GM21390 (cell line): ENCODE measurements at regions not wholly inside any gene's neighbourhood (a gene's known extent, or its start where the extent isn't known, plus 50 kb on each side); places are given as distances from the start of the nearest gene placed in this dataset.

ENCODE experiments used
- ATAC-seq: cut with Tn5 transposase; IDR thresholded peaks from one replicate; pipeline ENCODE4 v1.9.1; 2021; ENCODE audit not compliant: unreplicated experiment

DNA sequence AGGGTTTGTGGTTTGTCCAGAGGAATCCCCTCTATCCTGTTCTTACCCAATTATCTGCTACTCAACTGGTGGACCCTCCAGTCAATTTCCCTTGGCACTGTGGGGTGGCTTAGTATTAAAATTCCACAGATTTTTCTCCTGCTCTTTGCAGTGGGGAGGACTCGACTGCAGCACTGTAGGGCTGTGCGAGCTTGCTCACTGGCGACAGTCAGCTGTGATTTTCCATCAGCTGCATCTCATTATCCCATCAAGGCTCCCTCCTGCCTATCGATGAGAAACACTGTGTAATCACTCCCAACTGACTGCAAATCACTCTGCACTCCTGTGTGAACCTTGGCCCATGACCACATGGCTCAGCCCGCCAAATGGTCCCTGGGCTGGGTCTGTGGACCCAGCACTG, 90.5 kb upstream of the MAF start:
- ATAC-seq: no peak

- no peak for ATAC-seq
Observed at GRCh38 chr16:79690159-79690558, 89.6 kb upstream of the MAF start.

- ATAC-seq: no peak
Observed at GRCh38 chr16:79687249-79688130, 87.0 kb upstream of the MAF start.

DNA sequence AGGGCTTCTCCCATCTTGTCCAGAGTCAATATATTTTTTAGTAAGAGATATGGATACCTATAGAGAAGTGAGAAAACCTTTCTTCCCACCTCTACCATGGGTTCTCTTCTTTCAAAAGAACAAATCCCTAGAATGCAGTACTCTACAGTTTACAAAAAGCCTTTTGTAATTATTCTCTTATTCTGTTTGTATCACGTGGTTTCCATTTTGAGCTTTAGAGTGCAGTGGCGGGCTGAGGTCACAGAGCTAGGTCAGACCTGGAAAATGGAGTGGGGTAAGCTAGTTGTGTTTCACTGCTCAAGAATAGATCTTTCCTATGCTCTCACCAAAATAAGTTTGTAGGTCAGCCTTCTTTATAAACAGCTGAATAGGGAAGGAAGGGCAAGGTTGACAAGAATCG, 85.3 kb upstream of the MAF start:
- ATAC-seq: no peak

- no peak for ATAC-seq
Observed at GRCh38 chr16:79679334-79679733, 78.8 kb upstream of the MAF start.

DNA sequence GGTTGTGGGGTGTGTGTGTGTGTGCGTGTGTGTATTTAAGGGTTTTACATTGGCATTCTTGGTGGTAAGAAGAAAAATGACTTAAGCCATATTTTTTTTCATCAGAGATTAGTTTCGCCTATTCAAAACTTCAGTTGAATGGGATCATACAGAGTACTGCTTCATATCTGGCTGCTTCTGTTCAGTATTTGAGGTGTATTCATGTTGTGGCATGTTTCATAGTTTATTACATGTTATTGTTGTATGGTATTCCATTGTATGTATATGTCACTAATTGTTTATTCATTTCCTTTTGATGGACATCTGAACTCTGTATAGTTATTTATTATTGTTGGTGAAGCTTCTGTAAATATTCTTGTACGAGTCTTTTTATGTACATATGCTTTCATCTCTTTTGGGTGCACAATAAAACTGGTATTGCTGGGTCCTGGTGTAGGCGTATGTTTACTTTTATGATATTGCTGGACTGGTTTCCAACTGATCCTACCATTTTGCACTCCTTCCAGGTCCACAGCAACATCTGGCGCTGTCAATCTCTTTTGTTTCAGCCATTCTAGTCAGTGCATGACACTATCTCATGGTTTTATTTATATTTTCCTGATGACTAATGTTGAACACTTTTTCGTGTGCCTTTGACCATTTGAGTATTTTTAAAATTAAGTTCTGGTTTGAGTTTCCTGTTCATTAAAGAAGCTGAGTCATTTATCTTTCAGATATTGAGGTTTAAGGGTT, 77.4 kb upstream of the MAF start:
- ATAC-seq: no peak

- ATAC-seq: no peak
Observed at GRCh38 chr16:79673635-79674034, 73.1 kb upstream of the MAF start.

DNA sequence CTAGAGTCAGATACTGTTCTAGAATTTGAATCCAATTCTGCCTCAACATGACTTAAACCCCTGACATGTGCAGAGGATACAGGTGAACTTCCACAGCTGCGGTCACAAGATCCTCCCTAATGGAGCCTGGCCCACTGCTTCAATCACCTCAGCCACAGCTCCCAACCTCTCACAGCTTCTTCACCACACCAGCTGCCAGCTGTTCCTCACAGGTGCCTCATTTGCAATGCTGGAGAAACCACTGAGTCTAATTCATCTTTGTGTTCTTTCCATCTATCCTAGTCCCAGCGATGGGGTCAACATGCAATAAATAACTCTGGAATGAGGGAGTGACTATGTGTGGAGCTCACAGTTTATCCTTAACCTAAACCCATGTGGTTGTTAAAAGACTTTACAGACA, 72.0 kb upstream of the MAF start:
- ATAC-seq: no peak

DNA sequence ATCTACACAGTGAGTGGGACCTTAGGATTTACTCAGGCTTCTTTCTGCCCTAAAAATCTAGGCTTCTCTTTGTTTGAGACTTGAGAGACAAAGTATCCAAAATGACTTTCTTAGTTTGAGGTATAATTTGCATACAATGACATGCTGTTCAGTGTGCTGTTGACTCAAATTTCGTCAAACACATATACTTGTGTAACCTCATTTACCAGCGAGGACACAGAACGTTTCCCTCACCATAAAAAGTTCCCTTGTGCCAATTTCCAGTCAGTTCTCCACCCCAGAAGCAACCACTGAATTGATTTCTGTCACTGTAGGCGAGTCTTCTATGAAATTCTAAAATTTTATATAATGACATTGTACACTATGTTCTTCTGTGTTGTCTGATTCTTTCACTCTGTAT, 68.0 kb upstream of the MAF start:
- ATAC-seq: no peak

DNA sequence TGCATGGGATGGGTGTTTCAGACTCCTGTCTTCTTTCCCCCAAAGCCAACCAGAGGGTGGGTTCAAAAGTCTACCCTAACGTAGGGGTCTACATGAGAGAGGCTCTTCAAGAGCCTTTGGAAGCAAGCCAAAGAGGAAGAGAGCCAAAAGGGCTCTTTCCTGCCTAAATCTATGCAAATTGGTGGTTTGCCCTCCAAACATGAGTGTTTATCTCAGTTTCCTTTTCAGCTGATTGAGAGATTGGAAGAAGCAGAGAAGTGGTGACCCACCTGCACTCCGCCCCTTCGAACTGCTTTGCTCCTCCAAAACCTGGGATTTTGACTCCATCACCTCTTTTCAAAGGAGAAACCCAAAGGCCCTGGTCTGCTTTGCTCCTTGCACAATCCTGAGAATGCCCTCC, 65.4 kb upstream of the MAF start:
- ATAC-seq: no peak

GRCh38 chr16:79664407-79664806, 63.9 kb upstream of the MAF start:
- no peak for ATAC-seq

DNA sequence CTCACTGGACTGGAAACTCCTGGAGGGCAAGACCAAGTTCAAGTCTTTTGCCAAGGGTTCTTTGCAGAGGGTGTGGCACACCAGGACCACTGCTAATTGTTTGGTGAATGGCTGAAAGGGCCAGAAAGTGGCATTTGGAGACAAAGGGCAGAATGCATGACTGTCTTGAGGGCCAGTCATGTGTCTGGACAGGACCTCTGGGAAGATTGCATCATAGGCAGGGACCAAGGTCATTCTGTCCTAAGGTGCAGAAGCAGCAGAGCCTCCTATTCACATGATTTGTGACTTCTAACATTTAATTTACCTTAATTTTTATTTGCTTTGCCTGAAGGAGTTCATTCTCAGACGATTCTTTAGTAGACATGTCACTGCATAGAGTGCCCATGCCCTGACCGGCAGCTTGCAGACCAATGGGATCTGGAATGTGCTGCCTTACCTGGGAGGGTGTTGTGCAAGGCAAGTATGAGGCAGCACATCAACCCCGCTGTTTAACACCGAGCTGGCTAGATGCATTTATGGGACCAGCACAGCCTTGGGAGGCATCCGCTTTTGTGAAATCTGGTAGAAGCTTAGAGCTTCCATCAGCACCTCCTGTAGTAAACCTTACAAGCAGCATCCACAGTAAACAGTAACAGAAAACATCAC, 62.3 kb upstream of the MAF start:
- ATAC-seq: no peak

GRCh38 chr16:79662122-79662521, 61.6 kb upstream of the MAF start:
- no peak for ATAC-seq

GRCh38 chr16:79661578-79661977, 61.0 kb upstream of the MAF start:
- no peak for ATAC-seq

GRCh38 chr16:79659344-79659743, 58.8 kb upstream of the MAF start:
- no peak for ATAC-seq

- no peak for ATAC-seq
Observed at GRCh38 chr16:79658301-79659033, 57.9 kb upstream of the MAF start.

GRCh38 chr16:79656553-79657115, 56.1 kb upstream of the MAF start:
- ATAC-seq: no peak

- ATAC-seq: no peak
Observed at GRCh38 chr16:79653373-79653891, 52.9 kb upstream of the MAF start.

- ATAC-seq: no peak
Observed at GRCh38 chr16:79651363-79651762, 50.8 kb upstream of the MAF start.
